Fibroblast of skin of scalp (primary cell): ENCODE measurements at regions not wholly inside any gene's neighbourhood (a gene's known extent, or its start where the extent isn't known, plus 50 kb on each side); places are given as distances from the start of the nearest gene placed in this dataset.

Source experiments
- DNase-seq: peaks from one replicate; pipeline ENCODE4 v3.0.0-alpha.2; 2013

GRCh38 chr12:91422811-91423692 is 240.4 kb upstream of the DCN start:
- DNase-seq = no peak

DNA sequence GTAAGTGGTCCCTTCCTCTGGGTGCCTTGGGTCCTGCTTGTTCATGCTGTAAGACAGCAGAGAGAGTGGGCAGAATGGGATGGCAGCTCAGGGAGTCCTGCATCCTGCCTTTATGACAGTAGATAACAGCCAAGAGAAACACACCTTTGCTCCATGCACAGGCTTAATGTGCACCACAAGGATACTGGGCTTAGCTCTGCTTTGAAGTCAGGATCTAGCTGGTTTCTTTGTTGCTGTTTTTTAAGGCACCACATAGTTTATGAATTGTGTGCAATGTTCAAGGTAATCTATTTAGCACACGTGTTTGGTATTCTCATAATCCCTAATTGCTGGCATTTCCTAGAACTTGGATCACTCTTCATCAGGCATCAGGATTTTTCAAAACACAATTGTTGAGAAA is 239.5 kb upstream of the DCN start:
- DNase-seq = no peak

DNA sequence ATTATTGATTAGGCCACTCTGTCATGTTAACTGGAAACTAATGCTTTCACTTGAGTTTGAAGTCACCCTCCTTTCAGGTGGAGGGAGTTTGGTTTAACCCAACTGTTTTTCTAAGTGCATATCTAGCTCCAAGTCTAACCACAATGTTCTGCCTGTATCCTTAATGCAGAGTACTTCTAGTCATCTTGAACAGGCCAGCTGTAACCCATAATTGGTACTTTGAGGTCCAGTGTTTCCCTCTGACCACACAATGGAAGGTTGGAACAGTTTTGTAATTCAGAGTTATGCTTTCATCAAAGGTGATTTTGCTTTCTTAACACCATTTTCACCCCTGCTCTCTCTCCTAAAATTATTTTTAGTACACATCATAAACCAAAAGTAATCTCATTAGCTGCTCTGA is 237.2 kb upstream of the DCN start:
- DNase-seq = no peak

DNA sequence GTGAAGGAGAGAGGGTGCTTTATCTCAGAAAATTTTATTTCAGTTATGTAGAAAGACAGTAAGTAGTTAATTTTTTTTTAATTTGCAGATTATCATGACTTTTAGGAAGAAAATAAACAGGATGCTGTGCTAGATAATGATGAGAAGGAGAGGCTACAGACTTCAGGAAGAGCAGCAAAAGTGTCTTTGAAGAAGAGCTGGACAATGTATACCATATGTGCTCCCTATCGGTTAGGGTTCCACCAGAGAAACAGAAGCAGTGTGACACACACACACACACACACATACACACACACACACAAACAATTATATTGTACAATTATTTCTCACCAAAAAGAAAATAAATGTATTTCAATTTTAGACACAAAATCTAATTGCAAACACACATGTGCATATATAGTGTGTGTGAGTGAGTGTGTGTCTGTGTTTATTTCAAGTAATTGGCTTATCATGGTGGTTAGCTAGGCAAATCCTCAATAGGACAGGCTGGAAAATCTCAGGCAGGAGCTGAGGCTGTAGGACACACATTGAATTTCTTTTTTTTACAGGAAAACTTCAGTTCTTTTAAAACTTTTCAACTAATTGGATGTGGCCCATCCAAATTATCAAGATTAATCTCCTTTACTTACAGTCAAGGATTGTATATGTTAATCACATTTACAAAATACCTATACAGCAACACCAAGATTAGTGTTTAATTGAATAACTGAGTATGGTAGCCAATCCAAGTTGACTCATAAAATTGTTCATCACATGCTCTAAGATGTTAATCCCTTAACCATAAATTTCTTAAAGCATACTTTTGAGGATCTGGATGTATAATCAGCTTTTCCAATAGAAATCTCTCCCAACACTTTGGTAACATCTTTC is 235.8 kb upstream of the DCN start:
- DNase-seq = no peak

DNA sequence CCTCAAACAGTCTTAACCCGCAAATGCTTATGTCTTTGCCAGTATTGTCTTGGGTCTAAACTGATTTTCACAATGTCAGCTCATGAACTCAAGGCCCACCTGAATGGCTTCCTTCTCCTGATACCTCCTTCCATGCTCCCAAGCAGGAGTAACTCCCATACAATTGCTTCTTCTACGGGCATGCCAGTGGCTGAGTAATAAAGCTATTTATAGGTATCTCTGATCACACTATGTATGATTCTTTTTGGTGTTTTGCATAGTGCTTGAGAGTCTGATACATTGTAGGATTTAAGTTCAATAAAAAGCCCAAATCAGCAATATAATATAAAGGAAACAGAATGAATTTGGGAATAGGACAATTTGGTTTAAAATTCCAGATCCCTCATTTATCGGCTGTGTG is 235.0 kb upstream of the DCN start:
- DNase-seq = no peak

DNA sequence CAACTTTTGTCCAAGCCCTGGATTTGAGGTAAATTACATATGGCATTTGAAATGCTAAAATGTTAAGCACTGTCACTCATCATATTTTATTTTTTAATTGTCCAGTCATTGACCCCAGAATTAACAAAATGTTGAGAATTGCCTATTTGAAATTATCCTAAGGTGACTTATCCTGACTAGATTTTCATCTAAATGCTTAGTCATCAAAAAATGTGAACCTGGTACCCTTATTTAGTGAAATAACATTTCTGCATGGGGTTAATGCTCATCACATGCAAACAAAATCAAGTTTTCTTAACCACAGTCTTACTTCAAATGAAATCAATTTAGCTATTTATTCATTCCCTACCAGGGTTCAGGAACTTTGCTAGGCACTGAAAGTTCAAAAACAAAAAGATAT is 232.0 kb upstream of the DCN start:
- DNase-seq = no peak

DNA sequence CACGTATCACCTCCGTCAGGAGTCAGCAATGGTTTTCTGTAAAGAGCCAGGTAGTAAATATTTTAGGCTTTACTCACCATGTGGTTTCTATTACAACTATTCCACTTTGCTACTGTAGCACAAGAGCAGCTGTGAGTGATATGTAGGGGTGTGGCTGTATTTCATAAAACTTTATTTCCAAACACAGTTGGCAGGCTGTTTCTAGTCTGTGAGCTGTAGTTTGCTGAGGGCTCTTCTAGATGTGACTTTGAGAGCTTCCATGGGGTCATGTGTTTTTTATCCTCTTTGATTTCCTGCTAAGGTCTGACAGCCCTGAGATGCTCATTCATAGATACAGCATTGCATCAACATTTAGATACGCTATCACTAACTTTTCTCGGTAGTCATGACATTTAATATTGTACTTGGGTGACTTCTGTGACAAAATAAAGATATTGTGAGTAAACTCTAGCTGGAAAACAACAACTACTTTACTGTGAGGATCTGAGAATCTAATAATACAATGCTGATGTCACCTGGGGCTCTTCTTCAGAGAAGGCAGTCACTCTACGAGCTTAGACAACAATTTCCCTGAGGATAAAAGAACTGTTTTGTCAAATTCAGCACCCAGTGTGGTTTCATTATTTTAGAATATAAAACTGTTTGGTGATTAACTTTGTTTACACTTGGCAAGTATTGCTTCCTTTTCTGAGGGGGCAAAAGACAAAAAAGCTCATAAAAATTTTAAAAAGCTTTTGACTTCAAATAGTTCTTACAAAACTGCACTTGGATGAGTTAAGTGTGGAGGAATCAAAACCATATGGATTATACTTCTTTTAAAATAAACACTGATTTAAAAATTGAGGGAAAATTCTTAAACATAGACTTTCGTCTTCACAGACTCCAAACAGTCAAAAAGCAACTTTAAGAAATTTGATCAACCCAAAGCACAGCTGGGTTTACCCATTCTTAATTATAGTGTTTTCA is 231.2 kb upstream of the DCN start:
- DNase-seq = no peak

- DNase-seq = peak; percentile 26
These were observed 224.3 kb upstream of the DCN start for GRCh38 chr12:91406920-91407341.

DNA sequence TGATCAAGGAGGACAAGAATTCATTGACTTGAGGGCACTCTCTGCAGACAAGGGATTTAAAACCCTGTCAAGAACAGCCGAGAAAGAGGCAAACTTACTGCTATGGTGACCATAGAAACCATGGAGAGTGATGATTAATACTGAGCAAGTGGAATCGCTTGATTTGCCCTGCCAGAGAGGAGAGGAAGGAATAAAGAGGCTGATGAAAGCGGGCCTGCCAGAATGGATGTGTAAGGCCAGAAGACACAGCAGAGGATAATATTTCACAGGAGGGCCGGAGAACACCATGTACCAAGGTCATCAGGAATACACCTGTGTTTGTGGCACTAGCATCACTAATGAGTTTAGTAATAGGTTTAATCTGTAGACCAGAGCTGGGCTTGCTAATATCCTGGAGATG is 221.8 kb upstream of the DCN start:
- no peak for DNase-seq

DNA sequence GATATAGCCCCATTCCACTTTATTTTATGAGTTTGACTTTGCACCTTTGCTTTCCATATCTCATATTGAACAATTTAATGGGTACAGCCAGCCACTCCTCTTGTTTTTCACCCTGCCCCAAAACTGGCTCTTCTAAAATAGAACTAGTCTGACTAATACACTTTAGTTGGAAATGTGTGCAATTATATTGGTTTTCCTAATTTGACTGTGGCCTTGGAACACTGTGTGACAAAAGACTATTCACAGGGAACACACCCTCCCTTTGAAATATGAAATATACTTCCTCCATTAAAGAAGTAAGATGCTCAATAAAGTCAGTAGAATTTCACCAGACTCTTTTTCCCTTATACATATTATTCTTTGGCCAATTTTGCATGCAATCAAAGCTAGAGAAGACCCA is 218.6 kb upstream of the DCN start:
- DNase-seq = no peak

DNA sequence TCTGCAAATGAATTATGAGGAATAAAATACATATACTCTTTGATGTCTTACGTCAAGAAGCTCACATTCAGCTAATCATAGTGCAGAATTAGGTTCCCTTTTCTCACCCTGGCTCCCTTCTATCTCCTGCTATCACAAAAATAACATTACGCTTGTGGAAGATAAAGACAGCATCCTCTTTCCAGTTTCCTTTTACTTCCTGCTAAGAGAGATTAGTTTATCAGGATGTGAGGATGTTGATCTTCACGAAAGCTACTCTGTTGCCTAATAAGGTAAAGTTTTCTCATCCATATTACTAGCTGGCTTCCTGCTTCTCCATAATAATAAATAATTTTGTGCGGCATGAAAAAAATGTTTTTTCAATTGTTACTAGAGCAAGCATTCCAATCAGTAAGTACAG is 217.7 kb upstream of the DCN start:
- DNase-seq = peak; percentile 15

DNA sequence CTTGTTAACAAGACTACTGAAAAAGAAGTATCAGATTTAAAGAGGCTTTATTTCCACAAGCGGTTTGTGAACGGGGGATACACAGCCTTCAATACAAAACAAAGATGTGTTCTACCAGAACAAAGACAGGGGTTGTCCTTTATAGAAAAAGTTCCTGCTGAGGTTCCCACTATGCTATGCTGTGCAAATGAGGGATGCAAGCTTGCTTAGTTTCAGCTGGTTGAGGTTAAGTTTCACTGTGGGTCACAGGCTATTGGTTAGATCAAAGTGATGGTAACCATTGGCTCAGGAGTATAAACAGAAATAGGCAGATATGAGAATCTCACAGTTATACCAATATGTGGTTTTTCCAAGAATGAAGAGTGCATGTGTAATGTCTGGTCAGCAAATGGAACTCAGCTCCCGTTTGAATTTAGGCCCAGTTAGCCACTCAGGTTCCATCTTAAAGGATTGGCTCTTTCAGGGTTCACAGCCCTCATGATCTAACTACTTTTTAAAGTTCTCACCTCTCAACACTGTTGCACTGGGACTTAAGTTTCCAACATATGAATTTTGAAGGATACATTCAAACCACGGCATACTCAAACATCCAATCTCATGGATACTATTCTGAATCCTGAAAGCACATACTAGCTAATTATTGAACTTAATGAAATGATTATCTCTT is 215.4 kb upstream of the DCN start:
- DNase-seq = no peak

DNA sequence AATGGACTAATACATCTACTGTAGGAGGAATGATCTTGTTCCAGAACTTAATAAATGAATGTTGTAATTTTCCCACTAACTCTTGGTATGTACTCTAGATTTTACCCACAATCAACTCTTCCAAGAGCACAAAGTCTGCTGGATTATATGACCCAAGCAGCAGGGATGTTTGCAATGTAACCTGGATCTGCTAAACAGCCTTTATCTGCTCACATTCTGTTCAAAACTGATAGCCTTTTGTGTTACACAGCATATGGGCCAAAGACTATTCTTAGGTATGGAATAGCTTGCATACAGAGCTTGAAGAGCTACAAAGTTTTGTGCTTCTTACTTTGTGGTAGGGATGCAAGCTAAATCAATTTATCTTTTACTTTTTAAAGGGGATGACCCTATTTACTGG is 213.7 kb upstream of the DCN start:
- no peak for DNase-seq

GRCh38 chr12:91395628-91396135 is 213.1 kb upstream of the DCN start:
- no peak for DNase-seq

DNA sequence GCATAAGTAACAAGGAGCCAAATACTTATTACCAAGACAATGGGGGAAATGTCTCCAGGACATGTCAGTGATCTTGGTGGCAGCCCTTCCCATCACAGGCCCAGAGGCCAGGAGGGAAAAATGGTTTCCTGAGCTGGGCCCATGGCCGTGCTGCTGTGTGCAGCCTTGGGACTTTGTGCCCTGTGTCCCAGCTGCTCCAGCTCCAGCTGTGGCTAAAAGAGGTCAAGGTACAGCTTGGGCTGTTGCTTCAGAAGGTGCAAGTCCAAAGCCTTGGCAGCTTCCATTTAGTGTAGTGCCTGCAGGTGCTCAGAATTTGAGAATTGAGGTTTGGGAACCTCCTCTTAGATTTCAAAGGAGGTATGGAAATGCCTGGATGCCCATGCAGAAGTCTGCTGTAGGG is 212.3 kb upstream of the DCN start:
- no peak for DNase-seq

- no peak for DNase-seq
These were observed 206.0 kb upstream of the DCN start for GRCh38 chr12:91388573-91388972.

GRCh38 chr12:91387461-91388134 is 205.0 kb upstream of the DCN start:
- no peak for DNase-seq

DNA sequence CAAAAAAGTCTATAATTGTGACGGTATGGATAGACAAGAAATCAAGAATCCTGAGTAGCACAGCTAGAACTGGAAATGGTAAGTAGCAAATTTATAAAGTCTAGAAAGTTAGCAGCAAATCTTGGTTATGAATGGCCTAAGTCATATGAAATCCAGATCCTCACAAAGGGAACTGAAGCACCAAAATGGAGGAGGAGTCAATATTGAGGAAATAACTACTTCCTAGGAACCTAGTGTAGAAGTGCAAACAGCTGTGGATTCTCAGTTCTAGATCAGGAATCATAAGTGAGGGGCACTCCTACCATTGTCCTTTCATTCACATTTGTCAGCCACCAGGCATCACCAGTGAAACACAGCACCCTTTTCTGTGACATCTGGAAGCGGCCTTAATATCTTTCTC is 202.2 kb upstream of the DCN start:
- DNase-seq = no peak

DNA sequence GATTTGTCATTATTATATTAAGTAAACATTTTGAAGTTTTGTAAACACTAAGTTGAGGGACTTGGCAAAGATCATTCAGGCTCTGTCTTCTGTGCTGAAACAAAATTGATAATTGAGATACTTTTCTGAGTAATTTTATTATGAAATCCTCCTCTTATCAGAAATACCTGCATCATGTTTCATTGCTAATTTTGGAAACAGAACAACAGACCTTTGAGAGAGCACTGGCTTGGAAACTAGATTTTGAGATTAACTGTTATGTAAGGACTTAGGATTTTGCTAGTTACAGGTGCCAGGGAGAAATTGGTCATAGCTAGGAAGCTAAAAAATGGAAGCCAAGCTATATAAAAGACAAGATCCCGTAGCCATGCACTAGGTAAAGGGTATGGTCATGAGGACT is 201.7 kb upstream of the DCN start:
- no peak for DNase-seq

GRCh38 chr12:91383099-91383498 is 200.5 kb upstream of the DCN start:
- DNase-seq = no peak

DNA sequence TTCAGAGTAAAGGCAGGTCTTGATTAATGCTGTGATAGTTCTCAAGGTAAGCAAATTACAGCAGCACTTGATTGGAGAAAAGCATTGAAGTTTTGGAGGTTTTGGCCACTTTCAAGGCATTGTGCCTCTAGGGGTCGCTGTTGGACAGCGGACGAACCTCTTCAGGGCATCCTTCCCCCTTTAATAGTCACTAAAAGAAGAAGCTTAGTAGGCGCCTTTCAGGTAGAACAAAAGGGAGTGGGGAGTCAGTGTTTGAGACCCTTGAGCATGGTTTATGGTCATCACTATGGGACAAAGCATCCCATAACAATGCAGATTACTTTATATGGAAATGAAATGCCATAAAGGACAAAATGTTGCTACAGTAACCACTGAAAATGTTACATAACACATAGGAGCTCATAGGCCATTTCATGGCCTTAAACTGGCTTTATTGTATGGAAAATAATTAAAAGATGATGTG is 199.5 kb upstream of the DCN start:
- peak; percentile 74 for DNase-seq
